GM18505 (cell line): ENCODE measurements at regions not wholly inside any gene's neighbourhood (a gene's known extent, or its start where the extent isn't known, plus 50 kb on each side); places are given as distances from the start of the nearest gene placed in this dataset.

ENCODE experiments used
- ATAC-seq: cut with Tn5 transposase; IDR thresholded peaks from one replicate; pipeline ENCODE4 v1.9.1; 2021; ENCODE audit not compliant: unreplicated experiment
- POLR2A ChIP-seq: IDR thresholded peaks from 4 replicates; pipeline ENCODE4 v1.6.1; 2011; ENCODE audit warnings: borderline replicate concordance; ENCODE audit not compliant: insufficient read depth, insufficient read length; ENCODE audit errors: extremely low read depth

- TF ChIP-seq POLR2A: no peak
- no peak for ATAC-seq
Observed at GRCh38 chr4:128571747-128572146, 237.8 kb upstream of the JADE1 start.

- no peak for TF ChIP-seq POLR2A
- no peak for ATAC-seq
Observed at GRCh38 chr4:128570387-128570975, 239.0 kb upstream of the JADE1 start.

GRCh38 chr4:128566693-128567092 is 242.8 kb upstream of the JADE1 start:
- no peak for ATAC-seq
- no peak for TF ChIP-seq POLR2A

GRCh38 chr4:128565565-128566186 is 243.8 kb upstream of the JADE1 start:
- no peak for ATAC-seq

GRCh38 chr4:128565054-128565453 is 244.4 kb upstream of the JADE1 start:
- no peak for TF ChIP-seq POLR2A
- no peak for ATAC-seq

More at GRCh38 chr4:128565565-128566186, 243.8 kb upstream of the JADE1 start:
- no peak for TF ChIP-seq POLR2A

- no peak for ATAC-seq
- no peak for TF ChIP-seq POLR2A
Observed at GRCh38 chr4:128564081-128564630, 245.3 kb upstream of the JADE1 start.

GRCh38 chr4:128560754-128561495 is 248.6 kb upstream of the JADE1 start:
- no peak for TF ChIP-seq POLR2A
- no peak for ATAC-seq

GRCh38 chr4:128558896-128559679 is 250.4 kb upstream of the JADE1 start:
- no peak for TF ChIP-seq POLR2A
- no peak for ATAC-seq

- no peak for TF ChIP-seq POLR2A
- ATAC-seq: no peak
Observed at GRCh38 chr4:128556756-128557155, 252.7 kb upstream of the JADE1 start.

- no peak for TF ChIP-seq POLR2A
- no peak for ATAC-seq
Observed at GRCh38 chr4:128553686-128554515, 255.6 kb upstream of the JADE1 start.

- no peak for ATAC-seq
- TF ChIP-seq POLR2A: no peak
Observed at GRCh38 chr4:128552586-128552907, 257.0 kb upstream of the JADE1 start.

- no peak for TF ChIP-seq POLR2A
- no peak for ATAC-seq
Observed at GRCh38 chr4:128551280-128551679, 258.2 kb upstream of the JADE1 start.
